CD8-positive, alpha-beta memory T cell (primary cell): ENCODE measurements at regions not wholly inside any gene's neighbourhood (a gene's known extent, or its start where the extent isn't known, plus 50 kb on each side); places are given as distances from the start of the nearest gene placed in this dataset.

Experiments
- CTCF ChIA-PET: fragments of 350-600 bp; sonication (Branson Sonifier 250); formaldehyde crosslinking; loops from one replicate; lab custom pipeline; 2021; ENCODE audit warnings: antibody characterized with exemption; lab: Charles Lee
- POLR2A ChIA-PET: fragments of 350-600 bp; sonication (Branson Sonifier 250); formaldehyde crosslinking; loops from one replicate; lab custom pipeline; 2021; ENCODE audit warnings: antibody characterized with exemption; lab: Charles Lee
- DNase-seq, 5 donors: peaks; one replicate each; pipeline versions ENCODE4 v3.0.0 to v3.0.0-alpha.2; 2020 to 2022; ENCODE audit warnings: mixed read lengths in 1 of 5
- H3K27ac ChIP-seq: one replicate; pipeline ENCODE4 v1.7.0; 2013; ENCODE audit warnings: low read depth, mild to moderate bottlenecking, low read length, moderate library complexity
- H3K27me3 ChIP-seq: 2 replicates; pipeline ENCODE4 v1.7.0; 2013; ENCODE audit warnings: low read length, mild to moderate bottlenecking; ENCODE audit not compliant: insufficient read depth, poor library complexity, severe bottlenecking
- H3K36me3 ChIP-seq: 2 replicates; pipeline ENCODE4 v1.7.0; 2013; ENCODE audit warnings: mild to moderate bottlenecking, low read length, moderate library complexity; ENCODE audit not compliant: insufficient read depth
- H3K4me1 ChIP-seq: 2 replicates; pipeline ENCODE4 v1.7.0; 2013; ENCODE audit warnings: mild to moderate bottlenecking, low read length, moderate library complexity; ENCODE audit not compliant: insufficient read depth
- H3K4me3 ChIP-seq: 2 replicates; pipeline ENCODE4 v1.7.0; 2013; ENCODE audit warnings: mild to moderate bottlenecking, low read length
- H3K9me3 ChIP-seq: 2 replicates; pipeline ENCODE4 v1.7.0; 2013; ENCODE audit warnings: mild to moderate bottlenecking, low read length
- H3K27ac Mint-ChIP-seq, 8 donors: one replicate each; pipeline ENCODE4 v1.8.0; 2020 to 2021; ENCODE audit warnings: mixed read lengths in 8 of 8, mild to moderate bottlenecking in 6 of 8, inconsistent platforms in 3 of 8, moderate library complexity in 3 of 8
- H3K27me3 Mint-ChIP-seq, 2 donors: one replicate each; pipeline ENCODE4 v1.8.0; 2020 to 2021; ENCODE audit warnings: mixed read lengths in 2 of 2, mild to moderate bottlenecking in 1 of 2, moderate library complexity in 1 of 2
- H3K36me3 Mint-ChIP-seq, 3 donors: one replicate each; pipeline ENCODE4 v1.8.0; 2020 to 2021; ENCODE audit warnings: mixed read lengths in 3 of 3, inconsistent platforms in 1 of 3, mild to moderate bottlenecking in 1 of 3
- H3K4me1 Mint-ChIP-seq, 3 donors: one replicate each; pipeline ENCODE4 v1.8.0; 2020 to 2021; ENCODE audit warnings: mixed read lengths in 3 of 3, inconsistent platforms in 1 of 3, mild to moderate bottlenecking in 1 of 3
- H3K4me3 Mint-ChIP-seq, 7 donors: one replicate each; pipeline ENCODE4 v1.8.0; 2020 to 2021; ENCODE audit warnings: mixed read lengths in 7 of 7, mild to moderate bottlenecking in 6 of 7, moderate library complexity in 4 of 7, inconsistent platforms in 2 of 7
- H3K9me3 Mint-ChIP-seq, 5 donors: one replicate each; pipeline ENCODE4 v1.8.0; 2020 to 2022; ENCODE audit warnings: mixed read lengths in 5 of 5, mild to moderate bottlenecking in 3 of 5, moderate library complexity in 2 of 5, inconsistent platforms in 1 of 5

DNA sequence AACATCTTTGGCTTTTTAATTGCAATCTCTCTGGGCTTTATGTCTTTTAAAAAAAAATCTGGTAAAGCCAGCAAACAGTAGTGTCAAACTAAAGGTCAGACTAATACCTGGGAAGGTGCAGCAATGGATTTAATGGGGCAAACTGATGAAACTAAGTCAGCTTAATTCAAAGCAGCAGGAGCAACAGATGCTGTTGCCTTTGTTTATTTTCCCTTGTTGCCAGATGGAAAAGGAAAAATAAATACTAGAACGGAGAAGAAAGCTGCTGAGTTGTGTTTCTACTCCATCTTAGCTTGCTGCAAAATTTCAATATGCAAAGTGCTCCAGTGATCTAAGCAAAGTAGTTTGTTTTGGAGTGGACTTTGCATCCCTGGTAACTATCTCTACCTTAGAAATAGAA is 1097.8 kb downstream of the PCDH17 start:
- Histone ChIP-seq H3K36me3 (no peaks in the 10 kb centered on the region), H3K9me3 (no peaks in the 10 kb centered on the region), H3K27me3 (no peaks in the 10 kb centered on the region), H3K27ac (no peak overlapping the region), H3K4me1 (no peaks in the 10 kb centered on the region), H3K4me3 (no peak overlapping the region)
- ChIA-PET CTCF (no interaction called here), POLR2A (no interaction called here)
- peaks cover 0 to 24% (median 9%) of the 10 kb centered on the region in 5 donors for H3K9me3 Mint-ChIP-seq
- H3K4me1 Mint-ChIP-seq = no peaks in the 10 kb centered on the region
- H3K27ac Mint-ChIP-seq = no peak overlapping the region
- no peak overlapping the region for H3K4me3 Mint-ChIP-seq
- H3K36me3 Mint-ChIP-seq = no peaks in the 10 kb centered on the region
- DNase-seq = no peak
- no peaks in the 10 kb centered on the region for H3K27me3 Mint-ChIP-seq

DNA sequence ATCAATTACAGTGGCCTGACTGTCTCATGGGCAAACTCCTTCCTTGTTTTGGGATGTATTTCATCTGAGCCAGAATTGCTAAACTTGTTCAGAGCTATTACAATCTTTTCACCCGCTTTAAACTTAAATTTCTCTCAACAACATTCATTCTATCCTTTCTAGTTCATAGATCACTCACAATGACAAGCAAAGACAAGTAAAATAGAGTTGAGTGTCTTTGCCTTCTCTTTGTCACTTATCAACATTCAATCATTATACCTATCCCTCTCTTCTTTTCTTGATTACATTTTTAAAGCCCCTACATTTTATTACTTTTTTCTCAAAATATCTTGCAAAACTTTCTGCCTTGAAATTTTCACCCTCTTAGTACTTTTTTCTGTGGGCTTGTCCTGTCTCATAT is 1113.1 kb downstream of the PCDH17 start:
- Mint-ChIP-seq H3K4me1 (no peaks in the 10 kb centered on the region), H3K27me3 (no peaks in the 10 kb centered on the region), H3K27ac (no peak overlapping the region), H3K36me3 (no peaks in the 10 kb centered on the region), H3K9me3 (peaks cover 0 to 29% (median 9%) of the 10 kb centered on the region in 5 donors), H3K4me3 (no peak overlapping the region)
- Histone ChIP-seq H3K27ac (no peak overlapping the region), H3K36me3 (no peaks in the 10 kb centered on the region), H3K4me3 (no peak overlapping the region), H3K9me3 (no peaks in the 10 kb centered on the region), H3K4me1 (no peaks in the 10 kb centered on the region), H3K27me3 (no peaks in the 10 kb centered on the region)
- no peak for DNase-seq
- ChIA-PET CTCF (no interaction called here), POLR2A (no interaction called here)

DNA sequence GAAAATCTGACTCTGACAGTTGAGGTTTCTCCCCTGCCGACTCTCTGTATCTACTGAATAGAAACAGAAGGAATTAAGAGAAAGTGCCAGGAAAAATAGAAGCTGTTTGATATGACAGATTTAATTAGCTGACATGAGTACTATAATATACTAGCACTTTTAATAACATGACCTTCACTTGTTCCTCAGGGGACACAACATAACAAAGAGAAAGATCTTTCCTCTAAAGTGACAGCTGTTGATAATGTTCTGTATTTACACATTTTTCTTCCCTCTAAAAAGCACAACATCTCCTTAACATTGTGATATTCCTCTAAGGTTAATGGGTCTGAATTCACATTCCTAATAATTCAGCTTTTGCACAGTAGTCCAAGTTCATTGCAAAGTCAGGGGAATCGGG is 1136.0 kb downstream of the PCDH17 start:
- Histone ChIP-seq H3K9me3 (no peaks in the 10 kb centered on the region), H3K27me3 (no peaks in the 10 kb centered on the region), H3K4me1 (no peaks in the 10 kb centered on the region), H3K27ac (no peak overlapping the region), H3K36me3 (no peaks in the 10 kb centered on the region), H3K4me3 (no peak overlapping the region)
- Mint-ChIP-seq H3K27ac (no peak overlapping the region), H3K4me1 (no peaks in the 10 kb centered on the region), H3K4me3 (no peak overlapping the region), H3K9me3 (peaks cover 0 to 30% (median 3%) of the 10 kb centered on the region in 5 donors), H3K36me3 (no peaks in the 10 kb centered on the region), H3K27me3 (no peaks in the 10 kb centered on the region)
- no peak for DNase-seq
- ChIA-PET POLR2A (no interaction called here), CTCF (no interaction called here)

DNA sequence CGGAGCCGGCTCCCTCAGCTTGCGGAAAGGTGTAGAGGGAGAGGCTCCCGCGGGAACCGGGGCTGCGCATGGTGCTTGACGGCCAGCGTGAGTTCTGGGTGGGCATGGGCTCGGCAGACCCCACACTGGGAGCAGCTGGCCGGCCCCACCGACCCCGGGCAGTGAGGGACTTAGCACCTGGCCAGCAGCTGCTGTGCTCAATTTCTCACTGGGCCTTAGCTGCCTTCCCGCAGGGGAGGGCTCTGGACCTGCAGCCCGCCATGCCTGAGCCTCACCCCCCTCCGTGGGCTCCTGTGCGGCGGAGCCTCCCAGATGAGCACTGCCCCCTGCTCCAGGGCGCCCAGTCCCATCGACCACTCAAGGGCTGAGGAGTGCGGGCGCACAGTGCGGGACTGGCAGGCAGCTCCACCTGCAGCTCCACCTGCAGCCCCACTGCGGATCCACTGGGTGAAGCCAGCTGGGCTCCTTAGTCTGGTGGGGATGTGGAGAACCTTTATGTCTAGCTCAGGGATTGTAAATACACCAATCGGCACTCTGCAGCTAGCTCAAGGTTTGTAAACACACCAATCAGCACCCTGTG is 1141.8 kb downstream of the PCDH17 start:
- H3K36me3 Mint-ChIP-seq = no peaks in the 10 kb centered on the region
- H3K9me3 Mint-ChIP-seq = peaks cover 3 to 32% (median 8%) of the 10 kb centered on the region in 5 donors
- Histone ChIP-seq H3K4me3 (no peak overlapping the region), H3K36me3 (no peaks in the 10 kb centered on the region), H3K9me3 (no peaks in the 10 kb centered on the region), H3K27me3 (no peaks in the 10 kb centered on the region), H3K4me1 (no peaks in the 10 kb centered on the region), H3K27ac (no peak overlapping the region)
- no peak overlapping the region for H3K4me3 Mint-ChIP-seq
- no peak for DNase-seq
- POLR2A ChIA-PET = no interaction called here
- H3K4me1 Mint-ChIP-seq = no peaks in the 10 kb centered on the region
- H3K27me3 Mint-ChIP-seq = no peaks in the 10 kb centered on the region
- CTCF ChIA-PET = no interaction called here
- no peak overlapping the region for H3K27ac Mint-ChIP-seq

DNA sequence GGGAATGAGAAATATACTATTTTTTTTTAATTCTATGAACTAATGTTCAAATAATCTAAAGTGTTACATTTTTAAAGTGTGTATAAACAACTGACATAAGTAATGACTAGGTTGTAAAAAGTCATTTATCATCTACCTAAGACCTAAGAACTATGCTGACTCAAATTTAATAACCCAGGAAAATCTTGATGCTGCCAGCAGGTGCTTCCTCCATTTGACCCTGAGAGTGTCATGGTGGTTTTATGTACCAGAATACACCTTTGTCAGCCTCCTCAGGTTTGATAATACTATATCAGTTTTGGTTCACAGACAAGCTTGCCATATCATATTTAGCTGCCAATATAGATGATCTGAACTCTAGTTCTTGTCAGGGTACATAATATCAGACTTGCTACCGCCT is 1151.2 kb downstream of the PCDH17 start:
- Mint-ChIP-seq H3K4me3 (no peak overlapping the region), H3K27ac (no peak overlapping the region), H3K4me1 (no peaks in the 10 kb centered on the region), H3K9me3 (peaks cover 3 to 17% (median 7%) of the 10 kb centered on the region in 5 donors), H3K27me3 (no peaks in the 10 kb centered on the region), H3K36me3 (no peaks in the 10 kb centered on the region)
- no peak overlapping the region for H3K4me3 ChIP-seq
- H3K27ac ChIP-seq = no peak overlapping the region
- H3K36me3 ChIP-seq = no peaks in the 10 kb centered on the region
- no peaks in the 10 kb centered on the region for H3K27me3 ChIP-seq
- POLR2A ChIA-PET = no interaction called here
- H3K4me1 ChIP-seq = no peaks in the 10 kb centered on the region
- CTCF ChIA-PET = no interaction called here
- no peaks in the 10 kb centered on the region for H3K9me3 ChIP-seq
- no peak for DNase-seq

DNA sequence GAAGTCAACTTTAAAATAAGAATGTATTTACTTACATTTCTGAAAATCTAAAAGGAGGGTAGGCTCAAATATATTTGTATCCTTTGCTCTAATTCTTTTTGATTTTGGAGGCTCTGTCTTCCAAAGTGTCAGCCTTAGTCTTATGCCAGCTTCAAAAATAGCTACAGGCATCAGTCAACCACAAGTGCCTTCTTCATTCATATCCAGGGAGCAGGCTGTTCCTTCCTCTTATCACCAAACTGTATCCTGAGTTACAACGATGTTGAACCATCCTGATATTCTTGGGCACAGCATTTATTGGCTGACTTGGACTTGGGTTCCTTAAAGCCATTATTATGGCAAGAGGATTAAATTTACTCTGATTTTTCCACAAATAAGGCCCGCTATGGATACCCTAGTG is 1161.3 kb downstream of the PCDH17 start:
- H3K4me3 Mint-ChIP-seq = no peak overlapping the region
- H3K4me1 ChIP-seq = no peaks in the 10 kb centered on the region
- no peaks in the 10 kb centered on the region for H3K27me3 Mint-ChIP-seq
- no peak overlapping the region for H3K27ac ChIP-seq
- H3K27ac Mint-ChIP-seq = no peak overlapping the region
- no peak for DNase-seq
- ChIA-PET CTCF (no interaction called here), POLR2A (no interaction called here)
- no peaks in the 10 kb centered on the region for H3K36me3 Mint-ChIP-seq
- no peaks in the 10 kb centered on the region for H3K9me3 ChIP-seq
- no peaks in the 10 kb centered on the region for H3K36me3 ChIP-seq
- H3K9me3 Mint-ChIP-seq = peaks cover 6 to 20% (median 8%) of the 10 kb centered on the region in 5 donors
- H3K27me3 ChIP-seq = no peaks in the 10 kb centered on the region
- no peak overlapping the region for H3K4me3 ChIP-seq
- H3K4me1 Mint-ChIP-seq = no peaks in the 10 kb centered on the region

DNA sequence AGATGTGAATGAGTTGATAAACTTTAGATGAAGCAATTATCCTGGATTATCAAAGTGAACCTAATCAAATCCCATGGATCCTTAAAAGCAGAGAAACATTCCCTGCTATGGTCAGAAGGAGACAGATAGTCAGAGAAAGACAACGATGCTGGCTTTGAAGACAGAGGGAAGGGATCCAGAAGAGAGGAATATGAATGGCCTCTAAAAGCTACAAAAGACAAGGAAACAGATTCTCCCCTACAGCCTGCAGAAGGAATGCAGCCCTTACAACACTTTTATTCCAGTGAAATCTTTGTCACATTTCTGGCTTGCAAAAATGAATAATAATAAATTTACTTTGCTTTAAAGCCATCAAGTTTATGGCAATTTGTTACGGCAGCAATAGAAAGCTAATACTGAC is 1164.2 kb downstream of the PCDH17 start:
- Histone ChIP-seq H3K27me3 (no peaks in the 10 kb centered on the region), H3K4me1 (no peaks in the 10 kb centered on the region), H3K9me3 (no peaks in the 10 kb centered on the region), H3K27ac (no peak overlapping the region), H3K36me3 (no peaks in the 10 kb centered on the region), H3K4me3 (no peak overlapping the region)
- Mint-ChIP-seq H3K27me3 (no peaks in the 10 kb centered on the region), H3K27ac (no peak overlapping the region), H3K9me3 (peaks cover 1 to 22% (median 3%) of the 10 kb centered on the region in 5 donors), H3K36me3 (no peaks in the 10 kb centered on the region), H3K4me3 (no peak overlapping the region), H3K4me1 (no peaks in the 10 kb centered on the region)
- CTCF ChIA-PET = no interaction called here
- no peak for DNase-seq
- POLR2A ChIA-PET = no interaction called here

DNA sequence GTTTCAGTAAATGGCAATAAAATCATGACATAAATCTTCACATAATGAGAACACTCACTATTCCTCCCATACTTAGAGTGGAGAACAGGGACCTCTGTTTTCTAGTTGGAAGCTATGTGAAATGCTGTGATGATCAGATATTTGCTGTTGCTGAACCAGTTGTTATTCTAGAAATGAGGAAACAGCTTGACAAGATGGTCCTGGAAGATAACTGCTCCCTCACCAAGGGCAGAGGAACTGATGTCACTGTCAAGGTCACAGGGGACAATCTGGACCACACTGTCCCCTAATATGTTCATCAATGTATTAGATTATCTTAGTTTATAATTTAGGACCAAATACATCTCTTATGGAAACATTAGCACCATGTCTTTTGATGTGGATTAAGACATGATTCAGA is 1173.3 kb downstream of the PCDH17 start:
- CTCF ChIA-PET = no interaction called here

DNA sequence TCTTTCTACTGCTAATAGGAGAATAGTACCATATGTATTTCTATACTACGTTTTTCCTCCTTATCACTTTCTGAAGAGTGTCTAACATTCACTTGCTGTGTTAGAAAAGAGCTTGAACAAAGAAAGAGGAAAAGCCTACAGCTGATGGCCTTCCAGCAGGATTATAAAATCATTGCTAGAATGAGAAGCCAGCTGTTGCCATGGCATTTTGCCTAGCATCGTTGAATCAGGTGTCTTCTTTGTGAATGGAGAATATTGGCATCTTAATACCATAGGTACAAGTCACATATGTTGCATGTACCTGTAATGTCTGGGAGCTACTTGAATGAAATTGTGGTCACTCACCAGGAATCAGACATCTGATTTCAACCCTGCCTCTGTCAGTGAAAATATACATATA is 1174.9 kb downstream of the PCDH17 start:
- Histone ChIP-seq H3K27ac (no peak overlapping the region), H3K4me1 (no peaks in the 10 kb centered on the region), H3K4me3 (no peak overlapping the region), H3K27me3 (no peaks in the 10 kb centered on the region), H3K9me3 (no peaks in the 10 kb centered on the region), H3K36me3 (no peaks in the 10 kb centered on the region)
- Mint-ChIP-seq H3K4me1 (no peaks in the 10 kb centered on the region), H3K36me3 (no peaks in the 10 kb centered on the region), H3K27me3 (no peaks in the 10 kb centered on the region), H3K27ac (no peak overlapping the region), H3K9me3 (peaks cover 0 to 26% (median 2%) of the 10 kb centered on the region in 5 donors), H3K4me3 (no peak overlapping the region)
- DNase-seq = no peak
- POLR2A ChIA-PET = no interaction called here
- CTCF ChIA-PET = no interaction called here

More for the DNA sequence above, 1173.3 kb downstream of the PCDH17 start:
- Histone ChIP-seq H3K27ac (no peak overlapping the region), H3K27me3 (no peaks in the 10 kb centered on the region), H3K4me3 (no peak overlapping the region), H3K4me1 (no peaks in the 10 kb centered on the region), H3K9me3 (no peaks in the 10 kb centered on the region), H3K36me3 (no peaks in the 10 kb centered on the region)
- DNase-seq = no peak
- Mint-ChIP-seq H3K27me3 (no peaks in the 10 kb centered on the region), H3K9me3 (peaks cover 2 to 15% (median 3%) of the 10 kb centered on the region in 5 donors), H3K4me3 (no peak overlapping the region), H3K36me3 (no peaks in the 10 kb centered on the region), H3K27ac (no peak overlapping the region), H3K4me1 (no peaks in the 10 kb centered on the region)
- POLR2A ChIA-PET = no interaction called here
